ENCODE measurements at regions not wholly inside any gene's neighbourhood (a gene's known extent, or its start where the extent isn't known, plus 50 kb on each side); places are given as distances from the start of the nearest gene placed in this dataset.

- H4K20me1 ChIP-seq (ENCODE audit: insufficient read depth): no peaks in the 10 kb centered on the region
- no peak overlapping the region for H3K27ac ChIP-seq (ENCODE audit: low read depth, low read length)
- H3K4me3 ChIP-seq (replicated peaks in 1 of 2; ENCODE audit: low read depth in 1 of 2, low read length in 2 of 2): no peak overlapping the region
- H3K9me3 ChIP-seq (ENCODE audit: control insufficient read depth in 1 of 2, insufficient read depth in 1 of 2, low read depth in 1 of 2, low read length in 2 of 2): no peaks in the 10 kb centered on the region
- ChIA-PET CTCF (no interaction called here), POLR2A (no interaction called here), RAD21 (ENCODE audit: low non-redundant PET in 1 of 2, low total read pairs in 2 of 2, uncharacterized antibody in 2 of 2, unreplicated experiment in 2 of 2) (interaction anchor here in 1 of 2 experiments (0.6 kb wide), 1 partner anchor 343 kb away, joined by 4 read pairs; no protein-coding TSS in a partner anchor)
- peak overlapping the region; percentile 83 for H2AFZ ChIP-seq (ENCODE audit: low read depth, low read length, poor library complexity, severe bottlenecking)
- H3K36me3 ChIP-seq (ENCODE audit: control insufficient read depth in 1 of 2, insufficient read depth in 2 of 2, low read length in 2 of 2): no peaks in the 10 kb centered on the region
- H3K9ac ChIP-seq (ENCODE audit: low read length): peak overlapping the region; percentile 21; the same call in 1 of the 2 replicates
- H3K79me2 ChIP-seq (ENCODE audit: insufficient read depth, low read length): no peaks in the 10 kb centered on the region
- TF ChIP-seq CTCF (IDR thresholded peaks at IDR 0.05 in 2 of 3, conservative IDR thresholded peaks at IDR 0.05 in 1 of 3; ENCODE audit: borderline replicate concordance in 1 of 3, insufficient read depth in 1 of 3, low read depth in 2 of 3, low read length in 2 of 3) (no peak), FOSL1 (IDR thresholded peaks at IDR 0.05; ENCODE audit: low read depth) (peak; percentile 63; the same call in 1 of the 2 replicates), CBX3 (IDR thresholded peaks at IDR 0.05; ENCODE audit: low read depth) (0 out of 2 replicates have a peak, but pooled peaks have one; percentile 31), ZNF274 (IDR thresholded peaks at IDR 0.05; ENCODE audit: low read depth, low read length) (no peak), EZH2phosphoT487 (IDR thresholded peaks at IDR 0.05; ENCODE audit: borderline replicate concordance) (no peak), SIN3A (IDR thresholded peaks at IDR 0.05; ENCODE audit: low read depth) (no peak), JUND (IDR thresholded peaks at IDR 0.05) (peak; percentile 70)
- no TSS peak for BruUV-seq (replicated peaks)
- no peaks in the 10 kb centered on the region for H3K27me3 ChIP-seq (ENCODE audit: insufficient read depth, low read length)
- DNase-seq (ENCODE audit: low read depth, low spot score) (peak; percentile 80), ATAC-seq (peak; percentile 97)
- peaks cover 0 to 13% of the 10 kb centered on the region in 2 experiments; a peak in 3 of 4 replicates for H3K4me1 ChIP-seq (ENCODE audit: control insufficient read depth in 1 of 2, insufficient read depth in 2 of 2, low read length in 2 of 2)
- peak overlapping the region; percentile 56 for H3K4me2 ChIP-seq (ENCODE audit: low read length)
- no peaks in the 10 kb centered on the region for H3K9me2 ChIP-seq (ENCODE audit: insufficient read depth)
- intact Hi-C loops (cut with micrococcal nuclease): no loop called here
Observed at GRCh38 chr13:64723724-64724123, 2506.4 kb downstream of the PCDH9 start.

- H3K27me3 ChIP-seq (ENCODE audit: insufficient read depth, low read length): no peaks in the 10 kb centered on the region
- CTCF ChIA-PET: no interaction called here
- H3K4me3 ChIP-seq (replicated peaks in 1 of 2; ENCODE audit: low read depth in 1 of 2, low read length in 2 of 2): no peak overlapping the region
- RAD21 ChIA-PET (ENCODE audit: low non-redundant PET in 1 of 2, low total read pairs in 2 of 2, uncharacterized antibody in 2 of 2, unreplicated experiment in 2 of 2): no interaction called here
- DNase-seq (ENCODE audit: low read depth, low spot score): no peak
- TF ChIP-seq EGR1 (IDR thresholded peaks at IDR 0.05; ENCODE audit: low read depth): no peak
- TF ChIP-seq ELF1 (IDR thresholded peaks at IDR 0.05; ENCODE audit: borderline replicate concordance, low read depth): no peak
- no peak for TF ChIP-seq POLR2A (IDR thresholded peaks at IDR 0.05; ENCODE audit: borderline replicate concordance, extremely low read depth, insufficient read depth, insufficient read length)
- TF ChIP-seq ZNF274 (IDR thresholded peaks at IDR 0.05; ENCODE audit: low read depth, low read length): no peak
- no peak for TF ChIP-seq SP1 (IDR thresholded peaks at IDR 0.05; ENCODE audit: low read depth)
- H3K79me2 ChIP-seq (ENCODE audit: insufficient read depth, low read length): no peaks in the 10 kb centered on the region
- H3K4me1 ChIP-seq (ENCODE audit: control insufficient read depth in 1 of 2, insufficient read depth in 2 of 2, low read length in 2 of 2): peaks cover 0 to 1% of the 10 kb centered on the region in 2 experiments; a peak in 2 of 4 replicates
- H3K9ac ChIP-seq (ENCODE audit: low read length): no peak overlapping the region
- H3K36me3 ChIP-seq (ENCODE audit: control insufficient read depth in 1 of 2, insufficient read depth in 2 of 2, low read length in 2 of 2): no peaks in the 10 kb centered on the region
- H3K9me2 ChIP-seq (ENCODE audit: insufficient read depth): no peaks in the 10 kb centered on the region
- no peak overlapping the region for H2AFZ ChIP-seq (ENCODE audit: low read depth, low read length, poor library complexity, severe bottlenecking)
- no peaks in the 10 kb centered on the region for H4K20me1 ChIP-seq (ENCODE audit: insufficient read depth)
- POLR2A ChIA-PET: no interaction called here
- H3K9me3 ChIP-seq (ENCODE audit: control insufficient read depth in 1 of 2, insufficient read depth in 1 of 2, low read depth in 1 of 2, low read length in 2 of 2): no peaks in the 10 kb centered on the region
- H3K27ac ChIP-seq (ENCODE audit: low read depth, low read length): no peak overlapping the region
- intact Hi-C loops (cut with micrococcal nuclease): no loop called here
- H3K4me2 ChIP-seq (ENCODE audit: low read length): no peak overlapping the region
- BruUV-seq (replicated peaks): no TSS peak
- no peak for ATAC-seq
Observed at GRCh38 chr13:64718116-64718515, 2512.0 kb downstream of the PCDH9 start.

All from HCT116 (cell line).